ENCODE measurements at regions not wholly inside any gene's neighbourhood (a gene's known extent, or its start where the extent isn't known, plus 50 kb on each side); places are given as distances from the start of the nearest gene placed in this dataset.
A peak's percentile ranks its signal among the peaks of the same experiment; 100 is the strongest.

- H3K36me3 ChIP-seq (ENCODE audit: insufficient read depth, low read length): no peaks in the 10 kb centered on the region
- peaks cover 4% of the 10 kb centered on the region for H3K4me1 ChIP-seq (ENCODE audit: insufficient read depth, low read length, severe bottlenecking)
- H4K20me1 ChIP-seq (ENCODE audit: insufficient read depth, low read length): no peaks in the 10 kb centered on the region
- TF ChIP-seq, protein P1, sequence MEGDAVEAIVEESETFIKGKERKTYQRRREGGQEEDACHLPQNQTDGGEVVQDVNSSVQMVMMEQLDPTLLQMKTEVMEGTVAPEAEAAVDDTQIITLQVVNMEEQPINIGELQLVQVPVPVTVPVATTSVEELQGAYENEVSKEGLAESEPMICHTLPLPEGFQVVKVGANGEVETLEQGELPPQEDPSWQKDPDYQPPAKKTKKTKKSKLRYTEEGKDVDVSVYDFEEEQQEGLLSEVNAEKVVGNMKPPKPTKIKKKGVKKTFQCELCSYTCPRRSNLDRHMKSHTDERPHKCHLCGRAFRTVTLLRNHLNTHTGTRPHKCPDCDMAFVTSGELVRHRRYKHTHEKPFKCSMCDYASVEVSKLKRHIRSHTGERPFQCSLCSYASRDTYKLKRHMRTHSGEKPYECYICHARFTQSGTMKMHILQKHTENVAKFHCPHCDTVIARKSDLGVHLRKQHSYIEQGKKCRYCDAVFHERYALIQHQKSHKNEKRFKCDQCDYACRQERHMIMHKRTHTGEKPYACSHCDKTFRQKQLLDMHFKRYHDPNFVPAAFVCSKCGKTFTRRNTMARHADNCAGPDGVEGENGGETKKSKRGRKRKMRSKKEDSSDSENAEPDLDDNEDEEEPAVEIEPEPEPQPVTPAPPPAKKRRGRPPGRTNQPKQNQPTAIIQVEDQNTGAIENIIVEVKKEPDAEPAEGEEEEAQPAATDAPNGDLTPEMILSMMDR (IDR thresholded peaks at IDR 0.05; ENCODE audit: low read length): no peak
- no peak for TF ChIP-seq EZH2 (IDR thresholded peaks at IDR 0.05; ENCODE audit: borderline replicate concordance, low read length)
- H3K27ac ChIP-seq (ENCODE audit: low read depth, low read length, poor library complexity, severe bottlenecking): no peak overlapping the region
- no peaks in the 10 kb centered on the region for H3K27me3 ChIP-seq (ENCODE audit: insufficient read depth, low read length)
- no peak overlapping the region for H3K9ac ChIP-seq (ENCODE audit: low read length)
- no peaks in the 10 kb centered on the region for H3K9me3 ChIP-seq (ENCODE audit: low read length)
- H3K4me2 ChIP-seq (ENCODE audit: low read length): no peak overlapping the region
- H3K4me3 ChIP-seq (ENCODE audit: low read depth, low read length, poor library complexity, severe bottlenecking): no peak overlapping the region
- H2AFZ ChIP-seq (ENCODE audit: low read length): no peak overlapping the region
- H3K9me2 ChIP-seq (ENCODE audit: low read depth, low read length): no peaks in the 10 kb centered on the region
- H3F3A ChIP-seq (ENCODE audit: insufficient read depth, low read length): no peaks in the 10 kb centered on the region
- no peaks in the 10 kb centered on the region for H3K79me2 ChIP-seq (ENCODE audit: insufficient read depth, low read length)
Observed at GRCh38 chr1:101302831-101303511, 66.2 kb downstream of the S1PR1 start.

DNA sequence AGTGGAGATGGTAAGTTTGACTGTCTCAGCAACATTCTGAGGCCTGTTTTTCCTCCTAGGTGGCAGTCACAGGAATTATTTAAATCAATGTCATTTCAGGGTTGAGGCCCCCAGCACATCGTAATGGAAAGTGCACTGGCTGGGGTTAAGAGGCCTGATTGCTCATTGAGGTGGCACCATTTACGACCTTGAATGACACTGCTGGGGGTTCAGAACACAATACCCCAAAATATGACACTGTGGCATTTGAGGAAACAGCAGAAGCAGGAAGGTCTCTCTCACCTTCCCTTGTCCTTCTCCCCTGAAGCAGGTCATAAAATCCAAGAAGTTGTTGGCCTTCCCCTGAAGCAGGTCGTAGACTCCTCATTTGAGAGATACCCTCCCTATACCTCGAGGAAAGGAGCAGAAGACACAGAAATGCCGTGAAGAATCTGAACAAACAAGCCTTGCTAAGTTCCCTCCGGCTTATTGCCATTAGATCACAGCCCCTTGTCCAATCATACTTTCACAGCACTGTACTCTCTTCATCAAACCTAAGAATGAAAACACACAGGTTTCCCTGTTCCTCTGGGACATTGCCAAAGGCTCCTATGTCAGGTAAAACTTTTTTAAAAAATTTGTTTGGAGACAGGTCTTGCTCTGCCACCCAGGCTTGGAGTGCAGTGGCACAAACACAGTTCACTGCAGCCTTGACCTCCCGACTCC lies 71.3 kb downstream of the S1PR1 start:
- Histone ChIP-seq H3K27me3 (ENCODE audit: insufficient read depth, low read length) (no peaks in the 10 kb centered on the region), H3K4me1 (ENCODE audit: insufficient read depth, low read length, severe bottlenecking) (peaks cover 52% of the 10 kb centered on the region), H3K27ac (ENCODE audit: low read depth, low read length, poor library complexity, severe bottlenecking) (no peak overlapping the region), H3F3A (ENCODE audit: insufficient read depth, low read length) (no peaks in the 10 kb centered on the region), H3K9me3 (ENCODE audit: low read length) (no peaks in the 10 kb centered on the region), H4K20me1 (ENCODE audit: insufficient read depth, low read length) (no peaks in the 10 kb centered on the region), H3K9me2 (ENCODE audit: low read depth, low read length) (no peaks in the 10 kb centered on the region), H3K9ac (ENCODE audit: low read length) (no peak overlapping the region), H3K4me2 (ENCODE audit: low read length) (no peak overlapping the region), H3K79me2 (ENCODE audit: insufficient read depth, low read length) (no peaks in the 10 kb centered on the region), H3K36me3 (ENCODE audit: insufficient read depth, low read length) (no peaks in the 10 kb centered on the region), H3K4me3 (ENCODE audit: low read depth, low read length, poor library complexity, severe bottlenecking) (no peak overlapping the region), H2AFZ (ENCODE audit: low read length) (no peak overlapping the region)
- no peak for TF ChIP-seq EZH2 (IDR thresholded peaks at IDR 0.05; ENCODE audit: borderline replicate concordance, low read length)
- TF ChIP-seq, protein P1 (IDR thresholded peaks at IDR 0.05; ENCODE audit: low read length): no peak

DNA sequence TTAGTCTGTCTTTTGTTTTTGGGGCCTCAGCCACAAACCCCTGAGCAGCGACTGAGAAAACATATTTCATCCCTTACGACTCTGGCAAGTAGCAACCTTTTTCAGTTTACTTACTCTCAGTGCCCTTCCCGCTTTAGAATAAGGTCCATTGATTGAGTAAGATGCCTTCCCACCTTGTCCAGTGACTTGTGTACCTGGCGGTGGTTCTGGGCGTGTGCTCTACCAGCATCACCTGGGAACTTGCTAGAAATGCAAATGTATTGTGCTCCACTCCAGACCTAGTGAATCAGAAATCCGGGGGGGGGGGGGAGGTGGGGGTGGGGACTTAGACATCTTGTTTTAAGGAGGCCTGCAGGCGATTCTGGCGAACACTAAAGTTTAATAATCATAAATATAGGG lies 72.1 kb downstream of the S1PR1 start:
- no peaks in the 10 kb centered on the region for H3K79me2 ChIP-seq (ENCODE audit: insufficient read depth, low read length)
- H3K9ac ChIP-seq (ENCODE audit: low read length): no peak overlapping the region

More for the DNA sequence above, 72.1 kb downstream of the S1PR1 start:
- H3K4me2 ChIP-seq (ENCODE audit: low read length): peak overlapping the region; percentile 90
- H3K9me3 ChIP-seq (ENCODE audit: low read length): no peaks in the 10 kb centered on the region
- no peaks in the 10 kb centered on the region for H3K27me3 ChIP-seq (ENCODE audit: insufficient read depth, low read length)
- H2AFZ ChIP-seq (ENCODE audit: low read length): no peak overlapping the region
- H3K4me3 ChIP-seq (ENCODE audit: low read depth, low read length, poor library complexity, severe bottlenecking): peak overlapping the region; percentile 55
- no peaks in the 10 kb centered on the region for H3K36me3 ChIP-seq (ENCODE audit: insufficient read depth, low read length)
- H4K20me1 ChIP-seq (ENCODE audit: insufficient read depth, low read length): no peaks in the 10 kb centered on the region
- H3K27ac ChIP-seq (ENCODE audit: low read depth, low read length, poor library complexity, severe bottlenecking): no peak overlapping the region
- no peaks in the 10 kb centered on the region for H3K9me2 ChIP-seq (ENCODE audit: low read depth, low read length)
- TF ChIP-seq, protein P1 (IDR thresholded peaks at IDR 0.05; ENCODE audit: low read length): no peak
- TF ChIP-seq EZH2 (IDR thresholded peaks at IDR 0.05; ENCODE audit: borderline replicate concordance, low read length): no peak
- peaks cover 54% of the 10 kb centered on the region for H3K4me1 ChIP-seq (ENCODE audit: insufficient read depth, low read length, severe bottlenecking)
- H3F3A ChIP-seq (ENCODE audit: insufficient read depth, low read length): no peaks in the 10 kb centered on the region
